PC-9 (cell line): ENCODE measurements at regions not wholly inside any gene's neighbourhood (a gene's known extent, or its start where the extent isn't known, plus 50 kb on each side); places are given as distances from the start of the nearest gene placed in this dataset.

ENCODE experiments used
- BruUV-seq: library from RNA; stranded (reverse); fragments of 400-500 nt; replicated peaks from 2 replicates; lab custom pipeline; 2021; lab: Mats Ljungman, UMichigan
- CTCF ChIA-PET: fragments of 300-600 bp; sonication (Branson Sonifier 250); formaldehyde crosslinking; loops from one replicate; lab custom pipeline; 2022; ENCODE audit warnings: antibody characterized with exemption; lab: Charles Lee
- POLR2A ChIA-PET: fragments of 300-600 bp; sonication (Branson Sonifier 250); formaldehyde crosslinking; loops from one replicate; lab custom pipeline; 2022; ENCODE audit warnings: antibody characterized with exemption; ENCODE audit not compliant: unreplicated experiment; lab: Charles Lee
- DNase-seq, 2 experiments: peaks; one replicate each; pipeline versions ENCODE4 v3.0.0 to v3.0.0-alpha.2; 2015 to 2022; ENCODE audit warnings: mixed read lengths in 1 of 2
- H2AFZ ChIP-seq: fragments of 200-600 bp; sonication (generic); 2 replicates; pipeline ENCODE4 v1.8.1; 2017; ENCODE audit warnings: antibody characterized with exemption
- H3F3A ChIP-seq: fragments of 200-600 bp; sonication (generic); 2 replicates; pipeline ENCODE4 v1.8.1; 2017; ENCODE audit warnings: antibody characterized with exemption, mild to moderate bottlenecking, low read depth; ENCODE audit not compliant: insufficient read depth
- H3K27ac ChIP-seq: fragments of 200-600 bp; sonication (generic); 2 replicates; pipeline ENCODE4 v1.6.1; 2016; ENCODE audit warnings: mixed run types
- H3K27me3 ChIP-seq: fragments of 200-600 bp; sonication (generic); 2 replicates; pipeline ENCODE4 v1.6.1; 2016; ENCODE audit warnings: low read depth, mixed run types; ENCODE audit not compliant: insufficient read depth
- H3K36me3 ChIP-seq: fragments of 200-600 bp; sonication (generic); 2 replicates; pipeline ENCODE4 v1.6.1; 2016; ENCODE audit warnings: low read depth, mixed run types
- H3K4me1 ChIP-seq: fragments of 200-600 bp; sonication (generic); replicated peaks from 2 replicates; pipeline ENCODE4 v1.6.1; 2016; ENCODE audit warnings: mixed run types; ENCODE audit not compliant: insufficient read depth
- H3K4me2 ChIP-seq: fragments of 200-600 bp; sonication (generic); 2 replicates; pipeline ENCODE4 v1.6.1; 2017; ENCODE audit warnings: mixed run types
- H3K4me3 ChIP-seq: fragments of 200-600 bp; sonication (generic); 2 replicates; pipeline ENCODE4 v1.6.1; 2016; ENCODE audit warnings: mixed run types
- H3K79me2 ChIP-seq: fragments of 200-600 bp; sonication (generic); 2 replicates; pipeline ENCODE4 v1.6.1; 2017; ENCODE audit warnings: low read depth, mixed run types
- H3K9me2 ChIP-seq: fragments of 200-600 bp; sonication (generic); 2 replicates; pipeline ENCODE4 v1.8.1; 2017; ENCODE audit warnings: mild to moderate bottlenecking; ENCODE audit not compliant: insufficient read depth
- H3K9me3 ChIP-seq: fragments of 200-600 bp; sonication (generic); 2 replicates; pipeline ENCODE4 v1.8.1; 2016; ENCODE audit warnings: low read depth; ENCODE audit not compliant: insufficient read depth
- H4K20me1 ChIP-seq: fragments of 200-600 bp; sonication (generic); 2 replicates; pipeline ENCODE4 v1.8.1; 2017; ENCODE audit not compliant: insufficient read depth
- EZH2 ChIP-seq: fragments of 200-600 bp; sonication (generic); IDR thresholded peaks from 2 replicates; pipeline ENCODE4 v1.8.0; 2017; ENCODE audit warnings: antibody characterized with exemption, low read depth
- intact Hi-C: fragments of 100-400 bp; cut with micrococcal nuclease; formaldehyde crosslinking; loops from one replicate; pipeline ENCODE4 v1.10.0; 2022; ENCODE audit not compliant: unreplicated experiment
- TF ChIP-seq, protein P1 (sequence below): fragments of 200-600 bp; sonication (generic); conservative IDR thresholded peaks from 2 replicates; pipeline ENCODE4 v1.6.1; 2017; ENCODE audit warnings: mixed run types, antibody characterized with exemption, mild to moderate bottlenecking, moderate library complexity

DNA sequence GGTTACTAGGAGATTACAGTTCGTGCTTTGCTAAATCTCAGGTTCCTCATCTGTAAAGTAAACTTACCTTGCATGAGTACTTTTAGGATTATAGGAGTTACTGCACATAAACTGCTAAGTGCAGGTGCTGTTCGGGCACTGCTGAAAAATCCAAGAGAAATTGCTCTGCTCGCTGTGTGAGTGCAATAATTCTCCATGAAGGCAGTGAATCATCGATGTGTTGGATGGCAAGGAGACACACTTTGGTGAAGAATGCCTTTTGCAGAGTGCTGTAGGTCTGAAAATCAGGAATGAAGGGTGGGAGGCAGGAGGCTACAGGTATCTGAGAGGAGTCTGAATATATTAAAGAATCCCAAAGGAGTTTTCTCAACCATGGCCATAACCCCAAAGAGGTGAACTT lies 113.0 kb downstream of the CHIC2 start:
- no peak overlapping the region for H3K4me3 ChIP-seq
- CTCF ChIA-PET: no interaction called here
- no peaks in the 10 kb centered on the region for H3F3A ChIP-seq
- BruUV-seq: no TSS peak
- no peak overlapping the region for H3K27ac ChIP-seq
- intact Hi-C loops: no loop called here
- no peaks in the 10 kb centered on the region for H3K27me3 ChIP-seq
- no peaks in the 10 kb centered on the region; the same call in 1 of the 2 replicates for H3K9me2 ChIP-seq
- no peaks in the 10 kb centered on the region for H4K20me1 ChIP-seq
- no peak overlapping the region for H2AFZ ChIP-seq
- no peaks in the 10 kb centered on the region for H3K4me1 ChIP-seq
- no peak for DNase-seq
- POLR2A ChIA-PET: no interaction called here
- H3K79me2 ChIP-seq: no peaks in the 10 kb centered on the region
- TF ChIP-seq, protein P1, sequence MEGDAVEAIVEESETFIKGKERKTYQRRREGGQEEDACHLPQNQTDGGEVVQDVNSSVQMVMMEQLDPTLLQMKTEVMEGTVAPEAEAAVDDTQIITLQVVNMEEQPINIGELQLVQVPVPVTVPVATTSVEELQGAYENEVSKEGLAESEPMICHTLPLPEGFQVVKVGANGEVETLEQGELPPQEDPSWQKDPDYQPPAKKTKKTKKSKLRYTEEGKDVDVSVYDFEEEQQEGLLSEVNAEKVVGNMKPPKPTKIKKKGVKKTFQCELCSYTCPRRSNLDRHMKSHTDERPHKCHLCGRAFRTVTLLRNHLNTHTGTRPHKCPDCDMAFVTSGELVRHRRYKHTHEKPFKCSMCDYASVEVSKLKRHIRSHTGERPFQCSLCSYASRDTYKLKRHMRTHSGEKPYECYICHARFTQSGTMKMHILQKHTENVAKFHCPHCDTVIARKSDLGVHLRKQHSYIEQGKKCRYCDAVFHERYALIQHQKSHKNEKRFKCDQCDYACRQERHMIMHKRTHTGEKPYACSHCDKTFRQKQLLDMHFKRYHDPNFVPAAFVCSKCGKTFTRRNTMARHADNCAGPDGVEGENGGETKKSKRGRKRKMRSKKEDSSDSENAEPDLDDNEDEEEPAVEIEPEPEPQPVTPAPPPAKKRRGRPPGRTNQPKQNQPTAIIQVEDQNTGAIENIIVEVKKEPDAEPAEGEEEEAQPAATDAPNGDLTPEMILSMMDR: no peak
- TF ChIP-seq EZH2: no peak
- H3K36me3 ChIP-seq: no peaks in the 10 kb centered on the region
- no peak overlapping the region for H3K4me2 ChIP-seq
- H3K9me3 ChIP-seq: no peaks in the 10 kb centered on the region

DNA sequence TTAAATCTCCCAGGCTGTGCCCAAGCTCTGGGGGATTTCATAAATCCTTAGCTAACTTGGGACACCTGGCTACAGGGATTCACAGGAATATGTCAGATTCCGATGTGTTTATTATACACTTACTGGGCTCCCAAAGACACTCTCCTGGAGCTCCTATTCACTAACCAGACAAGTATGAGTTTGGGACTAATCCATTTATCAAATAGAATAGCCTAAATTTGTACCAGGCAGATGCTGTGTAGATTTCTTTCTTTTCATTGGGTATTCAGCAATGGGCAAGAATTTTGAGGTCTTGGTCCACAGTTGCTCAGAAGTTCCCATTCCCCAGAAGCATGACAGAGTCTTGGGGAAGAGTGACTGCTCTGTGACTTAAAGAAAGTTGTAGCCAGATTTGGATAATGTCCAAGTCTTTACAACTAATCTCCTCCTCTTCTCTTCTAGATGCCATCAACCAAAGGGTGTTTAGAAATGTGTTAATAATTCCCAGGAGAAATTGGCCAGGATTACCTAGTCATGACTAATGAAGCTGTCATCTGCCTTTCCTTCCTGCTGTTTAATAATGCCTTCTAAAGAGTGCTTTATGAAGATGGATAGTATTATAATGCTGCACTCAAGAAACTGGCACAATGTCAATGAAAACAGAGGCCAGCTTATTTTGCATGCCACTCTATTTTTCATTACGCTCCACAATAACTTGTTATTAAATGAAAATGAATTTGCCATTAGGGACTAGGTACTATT lies 120.9 kb downstream of the CHIC2 start:
- Histone ChIP-seq H3K79me2 (no peaks in the 10 kb centered on the region), H4K20me1 (no peaks in the 10 kb centered on the region), H3K4me3 (no peak overlapping the region), H3K27me3 (no peaks in the 10 kb centered on the region), H3F3A (peaks cover 13% of the 10 kb centered on the region; the same call in 1 of the 2 replicates), H2AFZ (no peak overlapping the region), H3K4me2 (peak overlapping the region; percentile 26; the same call in 1 of the 2 replicates), H3K27ac (no peak overlapping the region; the same call in 1 of the 2 replicates), H3K9me2 (no peaks in the 10 kb centered on the region), H3K36me3 (no peaks in the 10 kb centered on the region), H3K9me3 (peaks cover 3% of the 10 kb centered on the region; the same call in 1 of the 2 replicates), H3K4me1 (peaks cover 15% of the 10 kb centered on the region)
- DNase-seq: peak in 1 of 2 experiments; percentile 91
- ChIA-PET CTCF (no interaction called here), POLR2A (no interaction called here)
- TF ChIP-seq EZH2: no peak
- TF ChIP-seq, protein P1: no peak
- intact Hi-C loops: no loop called here
- no TSS peak for BruUV-seq

DNA sequence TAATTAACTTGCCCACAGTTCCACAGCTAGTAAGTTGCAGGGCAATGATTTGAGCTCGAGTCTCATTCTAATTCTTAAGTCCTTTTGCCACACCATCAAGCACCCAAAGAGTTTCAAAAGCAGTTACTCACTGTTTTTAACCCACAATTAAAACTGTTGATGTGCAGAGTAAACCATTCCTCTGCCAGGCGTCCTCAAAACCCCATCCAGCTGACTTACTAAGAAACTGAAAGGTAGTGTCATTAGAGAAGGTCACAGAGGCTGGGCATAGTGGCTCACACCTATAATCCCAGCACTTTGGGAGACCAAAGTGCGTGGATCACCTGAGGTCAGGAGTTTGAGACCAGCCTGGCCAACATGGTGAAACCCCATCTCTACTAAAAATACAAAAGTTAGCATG lies 121.7 kb downstream of the CHIC2 start:
- intact Hi-C loops: no loop called here
- no peaks in the 10 kb centered on the region for H3K27me3 ChIP-seq
- H3K4me3 ChIP-seq: no peak overlapping the region
- DNase-seq: no peak
- H4K20me1 ChIP-seq: no peaks in the 10 kb centered on the region
- no peak overlapping the region for H3K27ac ChIP-seq
- POLR2A ChIA-PET: no interaction called here
- H3K9me2 ChIP-seq: no peaks in the 10 kb centered on the region
- H3F3A ChIP-seq: peaks cover 13% of the 10 kb centered on the region; the same call in 1 of the 2 replicates
- H3K4me1 ChIP-seq: peaks cover 15% of the 10 kb centered on the region
- no peak for TF ChIP-seq EZH2
- TF ChIP-seq, protein P1: no peak
- H3K9me3 ChIP-seq: peaks cover 3% of the 10 kb centered on the region; the same call in 1 of the 2 replicates
- no peak overlapping the region for H3K4me2 ChIP-seq
- H3K79me2 ChIP-seq: no peaks in the 10 kb centered on the region
- no peaks in the 10 kb centered on the region for H3K36me3 ChIP-seq
- no peak overlapping the region for H2AFZ ChIP-seq
- no TSS peak for BruUV-seq
- CTCF ChIA-PET: no interaction called here
